GM21619 (cell line): ENCODE measurements at regions not wholly inside any gene's neighbourhood (a gene's known extent, or its start where the extent isn't known, plus 50 kb on each side); places are given as distances from the start of the nearest gene placed in this dataset.
"Not testable (repeated sequence)": the region's sequence is repeated elsewhere in the genome, so short reads cannot be mapped to it uniquely, and the experiment has no call there.

Source experiments
- ATAC-seq: cut with Tn5 transposase; IDR thresholded peaks from one replicate; pipeline ENCODE4 v1.9.1; 2021; ENCODE audit not compliant: unreplicated experiment

DNA sequence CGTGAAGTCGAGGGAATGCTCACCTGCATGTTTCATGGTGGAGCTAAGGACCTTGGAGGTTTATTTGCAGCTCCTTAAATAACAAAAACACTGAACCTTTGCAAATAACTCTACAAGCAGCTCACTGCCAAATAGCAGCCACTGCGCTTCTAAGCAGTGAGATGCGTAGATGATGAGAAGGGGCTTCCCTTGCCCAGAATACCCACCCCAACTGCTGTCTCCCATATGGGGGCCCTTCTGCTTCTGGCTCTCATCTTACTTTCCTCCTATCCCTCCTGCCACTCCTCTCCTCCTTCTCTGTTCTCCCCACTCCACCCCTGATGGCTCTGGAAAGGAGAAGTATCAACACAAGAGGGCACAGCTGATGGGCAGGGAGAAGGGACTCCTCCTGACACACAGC, 193.3 kb upstream of the SSTR4 start:
- no peak for ATAC-seq

- ATAC-seq = no peak
Observed at GRCh38 chr20:22842793-22843192, 192.3 kb upstream of the SSTR4 start.

- ATAC-seq = no peak
Observed at GRCh38 chr20:22844959-22845358, 190.2 kb upstream of the SSTR4 start.

GRCh38 chr20:22846863-22847262, 188.2 kb upstream of the SSTR4 start:
- ATAC-seq = no peak

DNA sequence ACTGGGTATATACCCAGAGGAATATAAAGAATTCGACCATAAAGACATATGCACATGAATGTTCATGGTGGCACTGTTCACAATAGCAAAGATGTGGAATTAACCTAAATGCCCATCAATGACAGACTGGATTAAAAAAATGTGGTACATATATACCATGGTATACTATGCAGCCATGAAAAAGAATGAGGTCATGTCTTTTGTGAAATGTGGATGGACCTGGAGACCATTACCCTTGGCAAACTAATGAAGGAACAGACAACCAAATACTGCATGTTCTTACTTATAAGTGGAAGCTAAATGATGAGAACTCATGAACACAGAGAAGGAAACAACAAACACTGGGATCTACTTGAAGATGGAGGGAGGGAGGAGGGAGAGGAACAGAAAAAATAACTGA, 186.7 kb upstream of the SSTR4 start:
- no peak for ATAC-seq

GRCh38 chr20:22851679-22852346, 183.3 kb upstream of the SSTR4 start:
- not testable (repeated sequence) for ATAC-seq

DNA sequence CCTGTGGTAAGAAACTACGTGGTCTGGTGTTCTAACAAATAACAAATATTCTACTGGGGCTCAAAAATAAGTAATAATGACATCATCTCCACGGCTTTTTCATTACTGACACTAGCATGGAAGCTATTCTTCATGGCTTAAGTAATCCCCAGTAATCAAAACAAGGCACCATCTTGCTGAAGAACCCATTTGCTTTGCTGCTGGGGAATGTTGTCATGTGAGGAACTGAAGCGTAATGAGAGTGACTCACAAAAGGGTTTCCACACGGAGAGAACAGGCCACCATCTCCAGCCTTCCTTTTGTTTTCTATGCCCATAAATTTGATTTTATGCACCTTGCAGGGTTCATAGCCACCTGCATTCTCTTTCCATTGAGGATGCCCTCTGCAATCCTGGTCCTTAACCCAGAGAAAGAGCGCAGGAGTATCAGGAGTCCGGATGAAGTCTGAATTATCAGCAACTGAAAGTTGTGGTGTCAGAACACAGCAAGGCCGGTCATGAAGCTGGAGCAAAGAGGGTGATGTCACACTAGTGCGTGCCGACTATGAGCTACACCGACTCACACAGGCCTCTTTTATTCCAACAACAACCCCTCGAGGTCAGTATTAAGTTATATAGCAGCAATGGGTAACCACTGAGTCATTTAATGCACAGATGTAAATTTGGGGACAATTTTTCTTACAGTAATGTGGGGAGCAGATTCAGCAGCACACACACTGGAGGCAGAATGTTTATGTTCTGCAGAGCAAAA, 173.7 kb upstream of the SSTR4 start:
- ATAC-seq = no peak

- ATAC-seq = no peak
Observed at GRCh38 chr20:22861990-22862389, 173.1 kb upstream of the SSTR4 start.

DNA sequence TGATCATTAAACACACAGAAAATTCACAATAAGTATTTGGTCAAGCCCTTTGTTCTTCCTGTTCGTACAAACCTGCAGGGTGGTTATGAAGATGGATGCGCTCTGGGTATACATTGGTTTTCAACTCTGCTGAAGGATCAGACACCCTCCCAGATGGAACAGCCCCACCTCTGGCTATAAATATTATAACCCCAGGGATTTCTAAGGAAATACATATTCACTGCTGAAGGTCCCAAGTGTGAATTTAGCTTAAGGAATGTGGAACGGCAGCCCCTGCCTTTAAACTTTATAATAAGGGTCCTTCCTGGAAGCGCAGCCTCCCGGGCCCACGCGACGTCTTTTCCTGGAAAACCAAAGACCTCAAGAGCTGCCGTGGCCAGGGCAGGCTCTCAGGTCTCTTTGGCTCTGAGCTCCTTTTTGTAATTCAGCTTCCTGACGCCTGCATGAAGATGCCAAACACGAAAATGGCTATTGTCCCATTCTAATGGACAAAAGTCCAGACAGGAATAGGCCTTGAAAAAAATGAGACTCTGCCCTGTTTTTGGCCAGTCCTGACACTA, 172.4 kb upstream of the SSTR4 start:
- ATAC-seq = no peak

GRCh38 chr20:22863826-22864225, 171.3 kb upstream of the SSTR4 start:
- no peak for ATAC-seq

DNA sequence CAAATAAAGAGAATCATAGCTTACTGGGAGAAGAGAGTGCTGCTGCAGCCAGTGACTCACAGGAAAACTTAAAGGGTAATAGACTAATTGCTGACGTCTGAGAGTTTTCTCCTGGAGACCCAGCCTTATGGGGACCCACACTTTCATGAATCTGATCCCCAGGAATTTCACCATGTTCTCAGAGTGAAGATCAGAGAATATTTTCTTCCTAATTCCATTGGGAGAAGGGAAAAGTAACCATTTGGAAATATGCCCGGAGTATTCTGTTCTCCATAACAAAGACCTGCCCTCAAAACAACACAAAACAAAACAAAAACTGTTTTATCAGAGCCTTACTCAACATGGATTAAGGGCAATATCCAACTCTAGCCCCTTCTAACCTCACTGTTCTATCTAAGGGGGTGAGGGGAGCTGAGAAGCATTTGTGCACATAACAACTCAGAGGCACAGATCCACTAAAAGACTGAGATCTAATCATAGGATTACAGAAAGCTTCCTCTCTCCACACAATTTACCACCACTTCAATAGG, 168.2 kb upstream of the SSTR4 start:
- ATAC-seq = no peak

- no peak for ATAC-seq
Observed at GRCh38 chr20:22878166-22878565, 156.9 kb upstream of the SSTR4 start.

DNA sequence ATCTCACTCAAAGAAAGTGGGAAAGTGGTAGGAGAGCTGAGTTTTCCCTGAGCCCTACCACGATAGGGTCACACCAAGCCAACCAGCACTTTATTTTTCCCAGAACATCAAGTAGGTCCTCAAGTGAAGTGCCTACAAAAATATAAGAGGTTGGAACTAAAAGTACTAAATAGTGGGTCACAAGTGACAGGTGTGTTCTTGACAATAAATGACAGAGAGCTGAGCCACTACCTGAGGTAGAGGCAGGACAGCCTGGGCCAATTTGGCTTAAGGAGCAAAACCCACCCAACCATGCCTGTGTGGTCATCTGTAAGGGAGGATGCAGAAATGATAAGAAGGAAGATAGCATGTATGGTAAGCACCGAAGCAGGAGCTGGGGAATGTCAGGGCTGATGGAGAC, 154.8 kb upstream of the SSTR4 start:
- ATAC-seq = no peak

DNA sequence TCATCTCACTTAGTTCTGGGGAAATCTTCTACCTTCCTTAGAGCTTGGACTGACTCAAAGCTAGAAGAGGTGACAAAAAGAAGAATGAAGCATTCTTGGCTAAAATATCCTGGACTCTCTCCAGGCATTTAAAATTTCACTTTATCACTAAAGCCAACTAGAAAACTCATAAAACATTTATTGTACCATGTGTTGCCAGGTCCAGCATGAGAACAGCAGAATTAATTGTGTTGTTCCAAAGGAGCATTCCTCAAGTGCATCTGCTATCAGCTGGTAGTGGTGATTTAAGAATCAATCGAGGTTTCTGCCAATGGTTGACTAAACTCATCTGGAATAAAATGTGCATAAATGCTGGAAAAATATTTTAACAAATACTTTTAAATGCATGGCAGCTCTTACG, 147.3 kb upstream of the SSTR4 start:
- ATAC-seq = no peak

GRCh38 chr20:22890594-22891300, 144.4 kb upstream of the SSTR4 start:
- ATAC-seq = no peak

DNA sequence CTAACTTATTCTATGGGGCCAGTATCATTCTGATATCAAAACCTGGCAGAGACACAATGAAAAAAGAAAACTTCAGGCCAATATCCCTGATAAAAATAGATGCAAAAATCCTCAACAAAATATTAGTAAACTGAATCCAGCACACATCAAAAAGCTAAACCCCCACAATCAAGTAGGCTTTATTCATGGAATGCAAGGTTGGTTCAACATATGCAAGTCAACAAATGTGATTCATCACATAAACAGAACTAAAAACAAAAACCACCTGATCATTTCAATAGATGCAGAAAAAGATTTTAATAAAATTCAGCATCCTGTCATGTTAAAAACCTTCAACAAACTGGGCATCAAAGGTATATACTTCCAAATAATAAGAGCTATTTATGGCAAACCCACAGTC, 133.9 kb upstream of the SSTR4 start:
- ATAC-seq = no peak

GRCh38 chr20:22901921-22902320, 133.2 kb upstream of the SSTR4 start:
- no peak for ATAC-seq

GRCh38 chr20:22904386-22904785, 130.7 kb upstream of the SSTR4 start:
- no peak for ATAC-seq

- no peak for ATAC-seq
Observed at GRCh38 chr20:22904905-22905304, 130.2 kb upstream of the SSTR4 start.

DNA sequence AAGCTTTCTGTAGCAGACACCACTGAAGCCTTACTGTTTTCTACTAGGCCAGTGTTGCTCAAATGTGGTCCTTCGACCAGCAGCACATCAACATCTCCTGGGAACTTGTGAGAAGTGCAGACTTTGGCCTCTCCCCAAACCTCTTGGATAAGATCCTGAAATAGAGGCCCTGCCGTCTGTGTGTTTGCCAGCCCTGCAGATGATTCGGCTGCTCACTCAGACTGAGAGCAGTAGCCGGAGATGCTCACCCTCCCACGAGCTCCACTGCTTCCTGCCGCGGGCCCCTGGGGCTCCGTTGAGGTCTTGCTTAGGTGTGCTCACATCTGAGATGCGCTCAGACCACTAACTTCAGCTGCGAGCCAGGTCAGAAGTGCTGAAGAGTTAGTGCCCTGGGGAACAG, 129.5 kb upstream of the SSTR4 start:
- no peak for ATAC-seq

DNA sequence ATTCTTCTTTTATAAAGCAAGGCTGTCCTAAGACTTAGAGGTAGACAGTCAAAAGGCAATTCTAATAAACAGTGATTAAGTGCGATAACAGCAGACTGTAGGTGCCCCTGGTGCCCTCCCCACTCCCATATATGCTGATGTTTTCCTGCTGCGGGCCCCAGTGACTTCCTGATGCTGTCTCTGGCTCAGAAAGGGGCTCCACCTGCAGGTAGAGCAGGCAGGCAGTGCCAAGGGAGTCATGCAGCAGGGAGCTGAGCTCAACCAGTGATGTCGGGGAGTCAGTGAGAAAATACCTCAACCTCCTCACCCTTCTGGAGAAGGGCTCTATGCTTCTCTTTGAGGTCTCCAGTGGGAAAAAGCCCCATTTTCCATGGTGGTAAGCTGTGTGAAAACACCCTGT, 126.7 kb upstream of the SSTR4 start:
- no peak for ATAC-seq

- ATAC-seq = no peak
Observed at GRCh38 chr20:22908944-22909343, 126.2 kb upstream of the SSTR4 start.
